C4-2B (cell line): ENCODE measurements at regions not wholly inside any gene's neighbourhood (a gene's known extent, or its start where the extent isn't known, plus 50 kb on each side); places are given as distances from the start of the nearest gene placed in this dataset.

Experiments used
- ZFX ChIP-seq: fragments of 450-650 bp; IDR thresholded peaks from 2 replicates; pipeline ENCODE4 v1.6.1; 2017
- TF ChIP-seq, protein P1 (sequence below): fragments of 450-650 bp; conservative IDR thresholded peaks from 2 replicates; pipeline ENCODE4 v1.5.1; 2017; ENCODE audit warnings: mild to moderate bottlenecking

- TF ChIP-seq, protein P1, sequence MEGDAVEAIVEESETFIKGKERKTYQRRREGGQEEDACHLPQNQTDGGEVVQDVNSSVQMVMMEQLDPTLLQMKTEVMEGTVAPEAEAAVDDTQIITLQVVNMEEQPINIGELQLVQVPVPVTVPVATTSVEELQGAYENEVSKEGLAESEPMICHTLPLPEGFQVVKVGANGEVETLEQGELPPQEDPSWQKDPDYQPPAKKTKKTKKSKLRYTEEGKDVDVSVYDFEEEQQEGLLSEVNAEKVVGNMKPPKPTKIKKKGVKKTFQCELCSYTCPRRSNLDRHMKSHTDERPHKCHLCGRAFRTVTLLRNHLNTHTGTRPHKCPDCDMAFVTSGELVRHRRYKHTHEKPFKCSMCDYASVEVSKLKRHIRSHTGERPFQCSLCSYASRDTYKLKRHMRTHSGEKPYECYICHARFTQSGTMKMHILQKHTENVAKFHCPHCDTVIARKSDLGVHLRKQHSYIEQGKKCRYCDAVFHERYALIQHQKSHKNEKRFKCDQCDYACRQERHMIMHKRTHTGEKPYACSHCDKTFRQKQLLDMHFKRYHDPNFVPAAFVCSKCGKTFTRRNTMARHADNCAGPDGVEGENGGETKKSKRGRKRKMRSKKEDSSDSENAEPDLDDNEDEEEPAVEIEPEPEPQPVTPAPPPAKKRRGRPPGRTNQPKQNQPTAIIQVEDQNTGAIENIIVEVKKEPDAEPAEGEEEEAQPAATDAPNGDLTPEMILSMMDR: no peak
- no peak for TF ChIP-seq ZFX
Measured at GRCh38 chr16:6498858-6499257, 833.8 kb upstream of the RBFOX1 start.
